ENCODE measurements at regions not wholly inside any gene's neighbourhood (a gene's known extent, or its start where the extent isn't known, plus 50 kb on each side); places are given as distances from the start of the nearest gene placed in this dataset.

GRCh38 chr4:83832110-83832825, 296.4 kb downstream of the GPAT3 start:
- TF ChIP-seq, protein P1, sequence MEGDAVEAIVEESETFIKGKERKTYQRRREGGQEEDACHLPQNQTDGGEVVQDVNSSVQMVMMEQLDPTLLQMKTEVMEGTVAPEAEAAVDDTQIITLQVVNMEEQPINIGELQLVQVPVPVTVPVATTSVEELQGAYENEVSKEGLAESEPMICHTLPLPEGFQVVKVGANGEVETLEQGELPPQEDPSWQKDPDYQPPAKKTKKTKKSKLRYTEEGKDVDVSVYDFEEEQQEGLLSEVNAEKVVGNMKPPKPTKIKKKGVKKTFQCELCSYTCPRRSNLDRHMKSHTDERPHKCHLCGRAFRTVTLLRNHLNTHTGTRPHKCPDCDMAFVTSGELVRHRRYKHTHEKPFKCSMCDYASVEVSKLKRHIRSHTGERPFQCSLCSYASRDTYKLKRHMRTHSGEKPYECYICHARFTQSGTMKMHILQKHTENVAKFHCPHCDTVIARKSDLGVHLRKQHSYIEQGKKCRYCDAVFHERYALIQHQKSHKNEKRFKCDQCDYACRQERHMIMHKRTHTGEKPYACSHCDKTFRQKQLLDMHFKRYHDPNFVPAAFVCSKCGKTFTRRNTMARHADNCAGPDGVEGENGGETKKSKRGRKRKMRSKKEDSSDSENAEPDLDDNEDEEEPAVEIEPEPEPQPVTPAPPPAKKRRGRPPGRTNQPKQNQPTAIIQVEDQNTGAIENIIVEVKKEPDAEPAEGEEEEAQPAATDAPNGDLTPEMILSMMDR (IDR thresholded peaks at IDR 0.05), result no peak
- no peak for TF ChIP-seq POLR2A (IDR thresholded peaks at IDR 0.05)

Measured in testis (tissue), 2 donors.